GM18873 (cell line): ENCODE measurements at regions not wholly inside any gene's neighbourhood (a gene's known extent, or its start where the extent isn't known, plus 50 kb on each side); places are given as distances from the start of the nearest gene placed in this dataset.

Experiments used
- ATAC-seq: cut with Tn5 transposase; IDR thresholded peaks from one replicate; pipeline ENCODE4 v1.9.1; 2021; ENCODE audit warnings: mild to moderate bottlenecking, moderate library complexity, moderate number of reproducible peaks; ENCODE audit not compliant: unreplicated experiment, low FRiP score

DNA sequence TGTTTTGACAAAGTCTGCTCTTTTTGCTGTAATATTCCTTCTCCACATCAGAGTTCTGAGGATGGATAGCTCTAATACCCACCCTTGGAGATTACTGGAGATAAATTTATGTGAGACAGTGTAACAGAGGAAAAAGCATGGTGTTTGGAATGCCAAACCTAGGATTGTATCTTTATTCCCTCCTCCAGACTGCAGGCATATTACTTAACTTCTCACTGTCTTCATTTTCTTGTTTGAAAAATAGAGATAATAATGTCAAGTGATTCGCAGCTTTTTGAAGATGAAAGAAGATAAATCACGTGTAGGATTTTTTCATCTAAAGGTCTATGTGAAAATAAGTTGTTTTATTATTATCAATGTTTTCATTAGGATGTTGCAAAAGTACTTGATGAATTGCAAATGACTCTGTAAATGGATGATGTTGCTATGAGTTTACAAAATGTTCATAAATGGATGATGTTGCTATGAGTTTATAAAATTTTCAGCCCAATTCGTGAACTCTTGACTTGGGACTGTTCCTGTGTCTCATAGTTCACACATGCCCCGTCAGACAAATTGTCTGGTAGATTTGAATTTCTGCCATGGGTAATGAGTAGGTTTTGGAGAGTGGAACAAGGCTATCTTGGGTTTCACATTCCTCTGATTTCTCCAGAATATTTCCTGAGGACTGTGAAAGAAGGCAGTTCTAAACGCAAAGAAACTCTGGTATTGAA lies 113.1 kb upstream of the IGFBP3 start:
- no peak for ATAC-seq

DNA sequence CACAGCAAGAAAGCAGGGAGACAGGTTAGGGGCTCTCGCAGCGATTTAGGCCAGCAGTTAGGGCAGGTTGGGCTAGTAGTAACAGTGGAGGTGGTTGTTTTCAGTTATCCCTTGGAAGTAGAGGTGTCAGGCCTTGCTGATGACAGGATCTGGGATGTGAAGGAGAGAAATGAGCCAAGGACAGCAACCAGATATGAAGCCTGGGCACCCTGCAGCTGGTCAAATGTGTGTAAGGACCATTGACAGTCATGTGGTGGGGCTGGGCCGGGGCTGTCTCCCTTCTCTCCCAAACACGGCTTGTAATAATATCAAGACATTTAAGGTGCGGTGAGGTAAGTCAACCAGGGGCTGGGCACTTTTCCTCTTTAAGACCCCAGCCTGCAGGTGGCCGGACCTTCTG lies 112.5 kb upstream of the IGFBP3 start:
- no peak for ATAC-seq

DNA sequence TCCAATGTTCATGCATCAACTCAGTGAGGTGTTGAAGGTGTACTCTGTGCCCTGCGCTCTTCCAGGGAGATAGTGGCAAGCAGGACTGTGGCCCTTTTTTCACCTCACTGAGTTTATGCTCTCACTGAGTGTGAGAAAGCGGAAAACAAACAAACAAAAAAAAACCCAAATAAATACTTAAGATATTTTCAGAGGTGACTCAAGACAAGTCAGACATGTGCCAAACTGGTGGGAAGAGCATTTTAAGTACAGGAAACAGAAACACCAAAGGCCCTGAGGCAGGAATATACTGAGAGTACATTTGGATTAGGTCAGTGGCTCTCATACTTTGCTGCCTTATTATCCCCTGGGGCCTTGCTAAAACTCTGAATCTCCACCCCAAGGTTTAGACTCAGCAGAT lies 111.9 kb upstream of the IGFBP3 start:
- no peak for ATAC-seq

DNA sequence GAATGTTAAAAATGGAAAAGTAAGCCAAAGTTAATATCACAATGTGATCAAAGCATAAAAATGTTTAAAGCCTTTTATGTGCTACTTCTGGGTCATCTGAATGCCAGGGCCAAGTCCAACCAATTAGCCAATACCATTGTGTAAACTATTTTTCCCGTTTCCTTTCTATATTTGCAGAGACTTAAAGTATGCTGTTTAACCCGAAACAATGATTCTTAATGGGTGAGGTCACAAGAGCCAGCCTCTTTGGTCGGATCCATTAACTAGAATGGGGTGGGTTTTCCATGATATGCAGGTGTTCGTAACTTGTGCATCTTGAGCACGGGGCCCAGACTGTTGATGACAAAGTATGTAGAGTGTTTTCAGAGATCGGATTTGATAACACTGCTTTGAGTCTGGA lies 111.3 kb upstream of the IGFBP3 start:
- no peak for ATAC-seq

DNA sequence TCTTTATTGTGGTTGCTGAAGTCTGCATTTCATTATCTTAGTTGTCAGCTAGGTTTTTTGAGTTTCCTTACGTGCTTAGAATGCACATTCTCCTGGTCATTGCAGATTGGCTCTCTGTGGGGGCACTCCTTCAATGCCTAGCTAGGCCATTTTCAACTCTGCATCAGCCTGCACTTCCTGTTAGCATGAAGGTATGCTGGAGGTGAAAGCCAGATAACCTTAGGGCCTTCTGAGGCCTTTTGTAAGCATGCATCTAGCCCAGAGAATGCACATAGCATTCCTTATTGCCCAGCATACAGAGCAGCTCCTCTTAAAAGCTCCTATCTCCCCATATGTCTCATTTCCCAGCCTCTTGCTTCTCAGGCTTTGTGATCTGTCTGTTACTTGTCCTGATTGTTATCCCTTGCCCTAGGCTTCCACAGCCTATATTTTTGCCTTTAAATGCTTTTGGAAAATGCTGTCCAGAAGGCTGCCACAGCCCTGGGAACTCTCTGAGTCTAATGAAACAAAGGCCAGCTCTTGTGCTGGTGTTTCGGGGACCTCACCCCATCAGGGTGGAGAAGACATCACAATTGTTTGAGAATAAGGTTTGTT lies 108.1 kb upstream of the IGFBP3 start:
- no peak for ATAC-seq

DNA sequence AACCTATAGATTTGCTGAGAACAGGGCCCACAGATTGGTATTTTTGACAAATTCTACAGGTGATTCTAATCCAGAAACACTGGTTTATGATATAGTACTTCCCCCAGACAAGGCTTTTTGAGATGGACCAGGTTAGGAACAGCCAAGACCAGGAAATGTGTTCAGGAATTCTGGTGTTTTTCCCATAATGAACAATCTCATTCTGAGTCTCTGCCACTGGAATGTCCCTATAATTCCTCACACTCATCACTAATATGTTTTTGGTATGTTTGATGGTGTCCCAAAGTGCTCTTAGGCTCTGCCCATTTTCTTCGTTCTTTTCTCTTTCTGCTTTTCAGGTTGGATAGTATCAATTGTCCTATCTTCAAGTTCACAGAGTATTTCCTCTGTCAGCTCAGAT lies 107.2 kb upstream of the IGFBP3 start:
- no peak for ATAC-seq

DNA sequence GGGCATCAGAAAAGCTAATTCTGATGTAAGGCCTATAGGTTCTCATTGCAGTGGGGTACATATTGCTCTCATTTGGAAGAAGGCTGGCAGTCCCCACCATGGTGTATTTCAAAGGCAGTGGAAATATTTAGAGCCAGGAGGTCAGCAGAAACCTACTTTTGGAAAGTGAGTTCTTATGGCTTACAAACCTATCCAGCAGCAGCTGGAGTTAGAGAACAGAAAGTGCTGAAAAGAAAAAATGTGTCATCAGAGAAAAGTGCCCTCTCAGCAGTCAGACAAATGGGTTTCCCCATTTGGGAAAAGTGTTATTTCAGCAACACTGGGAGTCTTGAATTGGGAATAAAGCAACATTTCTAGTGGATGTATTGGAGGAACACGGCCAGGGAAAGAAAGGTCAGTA lies 105.7 kb upstream of the IGFBP3 start:
- no peak for ATAC-seq

DNA sequence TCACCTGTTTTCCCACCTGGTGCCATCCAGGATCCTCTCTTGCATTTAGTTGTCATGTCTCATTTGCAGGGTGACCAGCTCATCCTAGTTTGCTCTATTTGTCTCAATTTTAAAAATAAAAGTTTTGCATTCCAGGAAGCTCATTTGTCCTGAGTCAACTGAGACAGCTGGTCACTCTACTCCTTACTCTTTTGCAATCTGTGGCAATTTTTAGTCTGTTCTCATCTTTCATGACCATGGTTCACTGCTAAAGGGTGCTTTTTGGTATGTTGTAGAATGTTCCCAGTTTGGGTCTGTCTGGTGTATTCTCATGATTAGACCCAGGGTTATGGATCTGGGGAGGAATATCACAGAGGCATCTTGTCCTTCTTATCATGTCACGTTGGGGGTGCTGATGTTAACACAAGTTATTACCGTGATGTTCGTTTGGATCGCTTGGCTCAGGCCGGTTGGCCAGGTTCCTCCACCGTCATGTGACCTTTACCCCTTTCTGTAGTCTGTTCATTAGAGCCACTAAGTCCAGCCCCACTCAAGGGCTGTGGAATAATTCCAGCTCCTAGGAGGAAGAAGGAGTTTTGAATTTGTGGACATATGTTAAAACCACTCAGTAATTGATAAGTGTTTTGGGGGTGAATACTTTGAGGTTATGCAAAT lies 103.3 kb upstream of the IGFBP3 start:
- ATAC-seq, result no peak

DNA sequence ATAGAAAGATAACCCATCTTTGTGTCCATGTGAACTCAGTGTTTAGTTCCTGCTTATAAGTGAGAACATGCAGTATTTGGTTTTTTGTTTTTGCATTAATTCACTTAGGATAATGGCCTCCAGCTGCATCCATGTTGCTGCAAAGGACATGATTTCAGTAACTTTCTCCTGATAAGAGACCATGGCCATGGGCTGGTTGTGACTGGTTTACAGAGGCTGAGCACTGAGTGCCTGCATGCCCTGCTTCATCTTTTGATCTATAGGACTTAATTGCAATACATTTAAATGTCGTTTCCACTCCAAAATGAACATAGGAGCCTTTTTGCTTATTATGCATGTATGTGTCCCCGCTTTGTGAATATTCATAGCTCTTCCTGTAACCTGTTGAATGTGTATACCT lies 101.3 kb upstream of the IGFBP3 start:
- ATAC-seq, result no peak

DNA sequence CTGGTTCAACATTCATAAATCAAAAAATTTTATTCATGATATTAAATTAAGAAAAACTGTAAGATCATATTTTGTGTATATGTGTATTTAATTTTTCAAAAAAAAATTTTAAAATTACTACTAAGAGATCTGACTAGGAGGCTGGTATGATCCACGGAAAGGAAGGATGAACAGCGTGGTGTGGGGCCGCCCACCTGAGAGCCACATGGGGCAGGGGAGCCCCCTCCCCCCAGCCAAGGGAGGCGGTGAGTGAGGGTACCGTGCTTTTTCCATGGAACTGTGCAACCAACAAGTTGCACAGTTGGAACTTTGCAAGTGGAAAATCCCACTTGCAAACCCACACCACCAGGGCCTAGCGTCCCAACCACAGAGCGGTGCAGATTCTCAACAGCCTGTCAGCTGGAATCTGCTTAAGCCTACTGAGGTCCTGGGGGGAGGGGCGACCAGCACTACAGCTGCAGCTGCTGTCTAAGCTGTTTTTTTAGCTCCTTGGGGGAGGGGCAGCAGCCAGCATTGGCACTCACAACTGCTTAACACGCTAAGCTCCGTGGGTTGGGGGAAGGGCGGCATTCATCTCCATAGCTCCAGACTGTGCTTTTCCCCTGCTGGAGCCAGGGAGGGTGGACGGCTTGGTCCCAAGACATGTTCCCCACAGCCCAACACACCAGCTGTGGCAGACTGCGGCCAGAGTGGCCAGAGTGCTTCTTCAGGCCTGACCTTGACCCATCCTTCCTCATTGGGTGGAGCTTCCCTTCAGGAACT lies 94.2 kb upstream of the IGFBP3 start:
- ATAC-seq, result no peak

DNA sequence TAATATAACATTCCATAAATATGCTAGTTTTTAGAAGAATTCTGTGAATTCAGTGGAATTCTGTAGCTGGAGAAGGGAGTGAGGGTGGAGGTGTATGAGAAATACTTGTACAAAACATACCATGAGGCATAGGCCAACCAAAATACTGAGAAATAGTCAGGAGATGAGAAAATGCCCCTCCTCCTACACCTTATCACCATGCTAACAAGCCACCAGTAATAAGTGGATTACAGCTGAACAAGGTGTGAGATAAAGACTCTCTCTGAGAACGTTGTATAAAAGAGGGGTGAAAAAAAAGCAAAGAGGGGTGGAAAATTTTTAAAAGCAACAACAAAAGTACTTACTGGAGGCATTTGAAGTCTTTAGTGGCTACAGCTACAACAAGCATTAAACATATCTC lies 90.4 kb upstream of the IGFBP3 start:
- no peak for ATAC-seq

DNA sequence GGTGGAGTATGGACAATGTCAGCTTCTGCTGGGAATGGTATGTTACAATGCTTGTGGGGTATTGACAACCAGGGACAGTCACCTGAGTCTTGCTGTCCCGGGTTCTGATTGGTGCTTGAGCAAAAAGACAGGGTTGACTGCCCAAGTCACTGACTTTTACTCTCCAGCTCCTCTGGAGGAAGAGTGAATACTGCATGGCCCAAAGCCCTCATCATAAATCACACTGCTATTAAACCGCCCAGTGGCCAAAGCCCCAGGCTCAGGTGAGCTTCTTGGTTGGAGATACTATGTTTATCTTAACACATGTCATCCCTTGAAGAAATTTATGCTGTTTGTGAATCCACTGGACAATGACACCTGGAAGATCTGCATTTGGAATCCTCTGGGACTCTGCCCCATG lies 90.0 kb upstream of the IGFBP3 start:
- ATAC-seq, result no peak

DNA sequence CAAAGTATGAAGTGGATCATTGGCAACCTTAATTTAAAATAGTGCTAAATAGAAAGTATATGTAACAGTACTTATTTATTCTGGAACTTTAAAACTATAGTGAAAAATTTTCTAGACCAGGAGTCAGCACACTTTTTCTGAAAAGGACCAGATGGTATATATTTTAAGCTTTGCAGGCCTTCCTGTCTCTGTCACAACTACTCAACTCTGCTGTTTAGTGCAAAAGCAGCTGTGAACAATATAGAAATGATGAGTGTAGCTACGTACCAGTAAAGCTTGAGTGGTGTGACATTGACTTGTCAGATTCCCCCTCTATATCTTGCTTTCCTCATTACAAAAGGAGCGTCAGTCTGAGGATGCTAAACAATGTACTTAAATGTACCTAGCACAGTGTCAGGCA lies 88.1 kb upstream of the IGFBP3 start:
- ATAC-seq, result no peak

DNA sequence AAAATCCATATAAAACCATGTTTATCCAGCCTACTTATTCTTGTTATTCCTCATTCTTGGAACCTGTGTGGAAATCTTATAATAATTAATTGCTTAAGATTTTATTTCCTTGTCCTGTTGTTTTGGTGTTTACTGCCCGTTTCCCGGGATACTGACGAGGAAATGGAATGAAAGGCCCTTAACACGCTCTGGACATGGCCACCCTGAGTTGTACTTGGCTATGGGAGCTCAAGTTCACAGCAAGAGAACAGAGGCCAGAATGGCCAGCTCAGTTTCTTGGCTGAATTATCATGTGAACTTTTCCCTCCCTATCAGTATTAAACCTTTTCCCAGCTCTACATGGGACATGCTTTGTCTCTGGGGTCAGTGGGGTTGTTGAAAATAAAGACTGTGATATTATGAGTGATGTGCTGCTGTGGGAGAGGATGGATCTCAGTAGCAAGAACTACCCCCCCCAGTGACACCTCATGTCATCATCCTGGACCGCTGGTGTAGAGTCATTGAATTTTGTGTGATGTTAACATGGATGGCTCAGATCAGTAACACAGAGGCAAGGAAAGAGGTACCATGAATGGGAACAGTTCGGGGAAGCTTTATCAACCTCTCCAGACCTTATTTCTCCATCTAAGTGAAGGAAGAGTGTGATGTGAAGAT lies 87.0 kb upstream of the IGFBP3 start:
- ATAC-seq, result no peak

DNA sequence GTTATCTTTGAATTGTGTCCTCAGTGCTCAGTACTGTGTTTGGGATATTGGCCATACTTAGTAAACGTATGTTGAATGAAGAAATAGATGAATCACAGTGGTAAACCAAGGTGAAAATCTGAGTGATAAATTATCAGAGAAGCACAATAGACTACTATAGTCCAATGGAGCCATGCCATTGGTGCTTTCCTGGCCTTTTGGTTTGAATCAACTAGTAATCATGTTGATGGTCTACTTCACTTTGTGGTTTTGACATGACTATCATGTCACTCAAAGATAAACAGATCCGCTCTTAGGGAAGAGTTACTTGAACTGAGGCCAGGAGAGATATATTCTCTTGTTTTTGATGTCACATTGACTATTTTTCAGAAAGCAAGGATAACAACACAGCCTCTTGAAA lies 86.1 kb upstream of the IGFBP3 start:
- no peak for ATAC-seq

DNA sequence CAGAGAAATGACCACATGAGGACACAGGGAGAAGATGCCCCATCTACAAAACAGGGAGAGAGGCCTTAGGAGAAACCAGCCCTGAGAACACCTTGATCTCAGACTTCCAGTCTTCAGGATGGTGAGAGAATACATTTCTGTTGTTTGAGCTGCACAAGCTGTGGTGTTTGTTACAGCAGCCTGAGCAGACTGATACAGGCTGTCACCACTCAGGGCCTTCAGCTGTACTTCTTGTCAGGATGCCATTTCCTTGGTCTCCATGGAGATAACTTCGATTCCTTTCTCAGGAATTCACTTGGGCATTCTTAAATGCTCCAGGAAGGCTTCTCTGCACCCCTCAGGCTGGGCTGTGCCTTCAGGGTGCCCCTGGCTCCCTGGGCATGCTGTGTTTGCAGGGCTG lies 85.7 kb upstream of the IGFBP3 start:
- no peak for ATAC-seq

DNA sequence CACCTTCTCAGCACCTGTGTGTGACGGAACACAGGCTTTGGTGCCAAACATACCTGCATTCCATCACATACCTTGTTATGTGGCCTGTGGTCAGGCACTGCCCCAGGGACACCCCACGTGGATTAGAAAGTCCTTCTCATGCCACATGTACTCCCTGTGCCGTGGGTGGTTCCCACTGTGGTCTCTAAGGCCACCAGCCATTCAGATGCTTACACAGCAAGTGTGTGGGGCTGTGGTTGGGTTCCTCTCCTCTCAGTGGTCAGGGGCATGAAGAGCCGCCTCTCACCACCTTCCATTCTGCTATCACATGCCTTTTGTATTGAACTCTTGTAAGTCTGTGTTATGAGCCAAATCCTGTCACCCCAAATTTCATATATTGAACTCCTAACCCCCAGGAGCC lies 85.1 kb upstream of the IGFBP3 start:
- ATAC-seq, result no peak

DNA sequence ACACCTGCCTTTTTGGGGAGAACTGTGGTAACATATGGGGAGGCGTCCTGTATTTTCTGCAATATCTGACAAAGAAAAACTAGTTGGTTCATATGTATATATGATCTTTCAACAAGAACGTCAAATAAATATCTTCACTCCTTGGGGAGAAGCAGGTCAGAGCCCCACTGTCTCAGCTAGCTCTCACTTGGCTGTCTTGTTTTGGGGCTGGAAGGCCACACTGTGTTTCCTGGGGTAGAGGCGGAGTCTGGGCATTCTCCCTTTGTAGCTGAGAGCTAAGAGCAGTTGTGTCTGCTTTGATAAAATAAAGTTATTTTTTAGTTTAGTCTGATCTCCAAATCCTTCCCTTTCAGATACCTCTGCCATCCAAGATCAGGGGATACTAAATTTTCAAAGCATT lies 83.9 kb upstream of the IGFBP3 start:
- ATAC-seq, result no peak

DNA sequence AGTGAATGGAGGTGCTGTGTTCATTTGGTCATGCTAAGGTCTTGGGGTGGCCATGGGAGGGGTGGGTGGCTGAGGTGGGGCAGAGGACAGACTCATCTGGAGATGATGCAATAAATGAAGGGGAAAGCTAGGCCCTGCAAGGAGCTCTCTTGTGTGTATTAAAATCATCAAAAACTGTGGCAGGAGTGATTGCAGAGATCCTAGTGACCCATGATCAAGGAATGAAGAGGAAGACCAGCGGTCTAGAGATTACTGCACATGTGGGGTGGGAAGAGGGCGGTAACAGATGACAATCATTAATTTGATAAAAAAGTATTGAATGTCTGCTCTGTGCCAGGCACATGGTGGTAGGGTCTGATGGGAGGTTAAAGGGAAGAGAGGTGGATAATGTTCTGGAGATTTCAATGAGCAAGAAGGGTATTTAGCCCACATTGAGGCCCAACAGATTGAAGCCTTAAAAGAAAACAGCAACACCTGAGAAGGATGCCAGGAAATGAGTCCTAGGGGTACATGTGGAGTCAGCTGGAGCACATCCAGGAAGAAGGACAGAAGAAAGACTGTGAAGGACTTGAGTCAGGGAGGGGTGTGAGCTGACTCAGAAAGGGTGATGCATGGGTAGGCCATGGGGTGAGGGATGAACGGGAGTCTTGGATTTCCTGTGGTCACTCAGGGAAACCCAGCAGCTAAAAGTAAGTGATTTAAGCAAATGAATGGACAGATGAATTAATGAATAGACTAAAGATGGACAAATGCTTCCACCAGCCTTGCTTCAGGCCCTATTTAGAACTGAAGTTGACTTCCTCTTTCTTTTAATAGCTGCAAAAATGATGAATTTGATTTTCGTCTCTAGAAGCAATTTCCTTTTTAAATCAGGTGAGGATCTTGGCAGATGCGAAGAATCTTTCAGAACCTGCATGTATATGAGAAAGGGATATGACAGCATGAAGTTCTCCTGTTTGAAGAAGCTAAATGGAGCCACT lies 83.1 kb upstream of the IGFBP3 start:
- ATAC-seq, result no peak

DNA sequence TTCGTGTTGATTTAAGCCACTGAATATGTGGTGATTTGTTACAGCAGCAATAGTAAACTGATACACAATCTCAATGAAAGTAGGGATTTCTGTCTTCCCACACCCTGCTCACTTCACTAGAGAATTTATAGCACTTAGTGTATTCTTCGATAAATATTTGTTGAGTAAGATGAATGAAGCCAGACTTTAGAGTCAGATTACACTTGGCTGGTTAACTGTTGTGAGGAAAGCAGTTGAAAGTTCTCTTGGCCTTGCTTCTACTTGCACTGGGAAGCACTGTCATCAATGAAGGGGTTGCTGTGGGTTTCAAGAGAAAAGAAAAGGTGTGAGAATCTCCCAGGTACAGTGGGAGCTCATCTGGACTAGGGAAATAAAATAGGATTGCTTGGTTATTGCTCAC lies 82.1 kb upstream of the IGFBP3 start:
- ATAC-seq, result no peak
